H1 (cell line): ENCODE measurements at regions not wholly inside any gene's neighbourhood (a gene's known extent, or its start where the extent isn't known, plus 50 kb on each side); places are given as distances from the start of the nearest gene placed in this dataset.

Experiments
- CHD7 ChIP-seq: fragments of 300-600 bp; sonication (generic); IDR thresholded peaks from 2 replicates; pipeline ENCODE4 v1.7.1; 2012; ENCODE audit warnings: low read length, moderate library complexity, mild to moderate bottlenecking, inconsistent platforms; ENCODE audit not compliant: insufficient replicate concordance
- GTF2F1 ChIP-seq: IDR thresholded peaks from 2 replicates; pipeline ENCODE4 v1.6.1; 2012; ENCODE audit warnings: low read depth, low read length, improper control_type of control experiment, borderline replicate concordance
- JUN ChIP-seq: IDR thresholded peaks from 2 replicates; pipeline ENCODE4 v1.6.1; 2011; ENCODE audit warnings: low read depth, mild to moderate bottlenecking, improper control_type of control experiment, low read length
- RNF2 ChIP-seq: fragments of 200-900, 300-1000 bp; sonication (generic); IDR thresholded peaks from 2 replicates; pipeline ENCODE4 v1.7.1; 2016; ENCODE audit warnings: borderline replicate concordance, low read depth, mild to moderate bottlenecking, antibody characterized with exemption, low read length; ENCODE audit not compliant: poor library complexity, severe bottlenecking; ENCODE audit errors: missing control alignments
- SIRT6 ChIP-seq: IDR thresholded peaks from one replicate; pipeline ENCODE4 v1.7.1; 2012; ENCODE audit warnings: low read length, inconsistent platforms
- TAF1 ChIP-seq: IDR thresholded peaks from 2 replicates; pipeline ENCODE4 v1.6.1; 2011; ENCODE audit warnings: mild to moderate bottlenecking, low read depth, low read length

- TF ChIP-seq CHD7 = no peak
- TF ChIP-seq RNF2 = no peak
- no peak for TF ChIP-seq GTF2F1
- no peak for TF ChIP-seq SIRT6
- no peak for TF ChIP-seq TAF1
- TF ChIP-seq JUN = no peak
Measured at GRCh38 chr2:118752762-118753429, 94.6 kb downstream of the EN1 start (continued).
